ENCODE measurements at regions not wholly inside any gene's neighbourhood (a gene's known extent, or its start where the extent isn't known, plus 50 kb on each side); places are given as distances from the start of the nearest gene placed in this dataset.

GRCh38 chr5:94024620-94025019, 283.2 kb upstream of the POU5F2 start:
- no peak for TF ChIP-seq CTCF (IDR thresholded peaks at IDR 0.05)
- TF ChIP-seq POLR2AphosphoS5 (IDR thresholded peaks at IDR 0.05): no peak
- TF ChIP-seq POLR2A (IDR thresholded peaks at IDR 0.05): no peak
